ENCODE measurements at regions not wholly inside any gene's neighbourhood (a gene's known extent, or its start where the extent isn't known, plus 50 kb on each side); places are given as distances from the start of the nearest gene placed in this dataset.

- H3K4me3 ChIP-seq, result no peak overlapping the region
- no peak for TF ChIP-seq ZNF331 (CRISPR knock-in tag; IDR thresholded peaks at IDR 0.05; ENCODE audit: low read depth)
- no peak for TF ChIP-seq ZNF462 (CRISPR knock-in tag; IDR thresholded peaks at IDR 0.05)
- no peak for TF ChIP-seq POLR2AphosphoS5 (IDR thresholded peaks at IDR 0.05; ENCODE audit: low read depth)
- TF ChIP-seq NANOG (IDR thresholded peaks at IDR 0.05; ENCODE audit: borderline replicate concordance), result no peak
- no peak for TF ChIP-seq REST (IDR thresholded peaks at IDR 0.05; ENCODE audit: unreplicated experiment)
- TF ChIP-seq STAT1 (IDR thresholded peaks at IDR 0.05; ENCODE audit: unreplicated experiment), result no peak
- TF ChIP-seq CREB1 (CRISPR knock-in tag; IDR thresholded peaks at IDR 0.05; ENCODE audit: low read depth), result no peak
- H3K36me3 ChIP-seq (ENCODE audit: insufficient read depth), result no peaks in the 10 kb centered on the region
- no peak overlapping the region for H3K27ac ChIP-seq (ENCODE audit: low read depth)
- H3K4me3 Mint-ChIP-seq, result no peak overlapping the region
- no peaks in the 10 kb centered on the region for H3K9me2 ChIP-seq (ENCODE audit: insufficient read depth)
- H3K4me1 ChIP-seq (ENCODE audit: insufficient read depth), result no peaks in the 10 kb centered on the region
- H3K9me3 Mint-ChIP-seq, result no peaks in the 10 kb centered on the region
- no peak overlapping the region for H3K27ac Mint-ChIP-seq
- DNase-seq (ENCODE audit: low spot score) (no peak), ATAC-seq (no peak)
- H3K4me2 ChIP-seq, result no peak overlapping the region
- no peaks in the 10 kb centered on the region for H3K36me3 Mint-ChIP-seq (ENCODE audit: low read depth)
- H3K4me1 Mint-ChIP-seq, result no peaks in the 10 kb centered on the region
- no peaks in the 10 kb centered on the region for H3K79me2 ChIP-seq (replicated peaks; ENCODE audit: insufficient read depth)
- H3K27me3 Mint-ChIP-seq (ENCODE audit: insufficient read depth, low read depth, poor library complexity), result peaks cover 4% of the 10 kb centered on the region
- no peaks in the 10 kb centered on the region for H3F3A ChIP-seq (replicated peaks; ENCODE audit: low read depth)
- no peaks in the 10 kb centered on the region for H3K27me3 ChIP-seq (ENCODE audit: insufficient read depth)
- peak overlapping the region; percentile 40; the same call in 1 of the 2 replicates for H2AFZ ChIP-seq
- H4K20me1 ChIP-seq (replicated peaks; ENCODE audit: insufficient read depth), result no peaks in the 10 kb centered on the region
Measured at GRCh38 chr20:11158589-11158988, 484.8 kb upstream of the JAG1 start.

All from GM23338 (cell line).